Kidney (tissue), 13 donors: ENCODE measurements at regions not wholly inside any gene's neighbourhood (a gene's known extent, or its start where the extent isn't known, plus 50 kb on each side); places are given as distances from the start of the nearest gene placed in this dataset.

Experiments
- DNase-seq, 5 donors: peaks; one replicate each; pipeline ENCODE4 v3.0.0-alpha.2; 2013 to 2020
- FAIRE-seq: peaks from 2 replicates; lab custom pipeline; 2012; peaks lifted over from hg19 to GRCh38; lab: Jason Lieb, UNC
- H3K27ac ChIP-seq, 2 donors: one replicate each; pipeline ENCODE4 v1.7.0; 2013; ENCODE audit warnings: low read depth in 2 of 2, low read length in 2 of 2, inconsistent platforms in 1 of 2
- H3K27me3 ChIP-seq: one replicate; pipeline ENCODE4 v1.7.1; 2013; ENCODE audit warnings: low read length, inconsistent platforms; ENCODE audit not compliant: control insufficient read depth, insufficient read depth
- H3K36me3 ChIP-seq, 3 donors: one replicate each; pipeline versions ENCODE4 v1.7.0 to v1.7.1; 2013; ENCODE audit warnings: low read length in 3 of 3, control low read depth in 1 of 3, inconsistent platforms in 1 of 3; ENCODE audit not compliant: insufficient read depth in 3 of 3, control insufficient read depth in 2 of 3
- H3K4me1 ChIP-seq, 3 donors: one replicate each; pipeline versions ENCODE4 v1.7.0 to v1.7.1; 2013; ENCODE audit warnings: low read length in 3 of 3, inconsistent platforms in 1 of 3, low read depth in 1 of 3; ENCODE audit not compliant: control insufficient read depth in 2 of 3, insufficient read depth in 2 of 3
- H3K4me3 ChIP-seq, 3 donors: one replicate each; pipeline versions ENCODE4 v1.7.0 to v1.8.1; 2013; ENCODE audit warnings: low read length in 3 of 3, control low read depth in 1 of 3, inconsistent platforms in 1 of 3
- H3K9ac ChIP-seq, 3 donors: one replicate each; pipeline versions ENCODE4 v1.7.0 to v1.7.1; 2013; ENCODE audit warnings: low read length in 3 of 3, control low read depth in 1 of 3, inconsistent platforms in 1 of 3
- H3K9me3 ChIP-seq, 3 donors: one replicate each; pipeline versions ENCODE4 v1.7.0 to v1.7.1; 2013; ENCODE audit warnings: low read length in 3 of 3, control low read depth in 1 of 3, inconsistent platforms in 1 of 3; ENCODE audit not compliant: control insufficient read depth in 2 of 3, insufficient read depth in 1 of 3
- CTCF ChIP-seq: IDR thresholded peaks from 3 replicates; pipeline ENCODE4 v1.5.1; 2012; ENCODE audit warnings: mild to moderate bottlenecking, moderate library complexity, borderline replicate concordance; ENCODE audit not compliant: insufficient read depth; ENCODE audit errors: extremely low read depth
- intact Hi-C: fragments of 100-400 bp; cut with DNase I; formaldehyde crosslinking; loops from one replicate; pipeline ENCODE4 v1.11.1; 2022
- donor health status: control.
- donor health status: control.
- donor health status: control.
- donor health status: control.
- donor health status: control.
- donor health status: DM: yes; HTN: yes; CAD: no.
- donor health status: Normal renal cell carcinoma (clear cell type).

GRCh38 chr11:42631220-42631843, 680.5 kb upstream of the API5 start:
- H3K4me3 ChIP-seq: no peak overlapping the region
- FAIRE-seq (no peak), DNase-seq (peak in 2 of 5 donors; percentile 49 to 71)
- H3K36me3 ChIP-seq: no peaks in the 10 kb centered on the region
- H3K27ac ChIP-seq: no peak overlapping the region
- intact Hi-C loops: no loop called here
- no peaks in the 10 kb centered on the region for H3K27me3 ChIP-seq
- no peaks in the 10 kb centered on the region for H3K4me1 ChIP-seq
- no peak for TF ChIP-seq CTCF
- H3K9me3 ChIP-seq: no peaks in the 10 kb centered on the region
- no peak overlapping the region for H3K9ac ChIP-seq

- Histone ChIP-seq H3K4me3 (no peak overlapping the region), H3K4me1 (no peaks in the 10 kb centered on the region), H3K27me3 (no peaks in the 10 kb centered on the region), H3K9me3 (no peaks in the 10 kb centered on the region), H3K27ac (no peak overlapping the region), H3K9ac (no peak overlapping the region), H3K36me3 (no peaks in the 10 kb centered on the region)
- intact Hi-C loops: no loop called here
- FAIRE-seq (no peak), DNase-seq (no peak)
- TF ChIP-seq CTCF: no peak
Measured at GRCh38 chr11:42646959-42647358, 664.8 kb upstream of the API5 start.

GRCh38 chr11:42647993-42648392, 663.8 kb upstream of the API5 start:
- no peak overlapping the region for H3K4me3 ChIP-seq
- no peaks in the 10 kb centered on the region for H3K27me3 ChIP-seq
- no peak for TF ChIP-seq CTCF
- DNase-seq: no peak
- intact Hi-C loops: no loop called here
- H3K27ac ChIP-seq: no peak overlapping the region
- H3K9ac ChIP-seq: no peak overlapping the region
- H3K36me3 ChIP-seq: no peaks in the 10 kb centered on the region
- no peaks in the 10 kb centered on the region for H3K4me1 ChIP-seq
- FAIRE-seq: no peak
- H3K9me3 ChIP-seq: no peaks in the 10 kb centered on the region

GRCh38 chr11:42651621-42652020, 660.2 kb upstream of the API5 start:
- no peaks in the 10 kb centered on the region for H3K9me3 ChIP-seq
- no peak overlapping the region for H3K27ac ChIP-seq
- no peak for DNase-seq
- intact Hi-C loops: no loop called here
- no peak overlapping the region for H3K9ac ChIP-seq
- no peaks in the 10 kb centered on the region for H3K36me3 ChIP-seq
- no peak for TF ChIP-seq CTCF
- H3K27me3 ChIP-seq: no peaks in the 10 kb centered on the region
- H3K4me3 ChIP-seq: no peak overlapping the region
- H3K4me1 ChIP-seq: no peaks in the 10 kb centered on the region
- FAIRE-seq: no peak
